Heart right ventricle (tissue), 16 donors: ENCODE measurements at regions not wholly inside any gene's neighbourhood (a gene's known extent, or its start where the extent isn't known, plus 50 kb on each side); places are given as distances from the start of the nearest gene placed in this dataset.
A peak's percentile ranks its signal among the peaks of the same experiment; 100 is the strongest.

ENCODE experiments used
- ATAC-seq, 8 donors: fragments of 200-7000 bp; cut with Tn5 transposase; one replicate each; pipeline ENCODE4 v1.9.1; 2020; ENCODE audit warnings: mild to moderate bottlenecking in 8 of 8, moderate library complexity in 8 of 8, moderate number of reproducible peaks in 1 of 8
- DNase-seq, 2 donors: peaks; one replicate each; pipeline ENCODE4 v3.0.0-alpha.2; 2020
- H3K27ac ChIP-seq, 10 donors: fragments of 200-600 bp; sonication (generic) in 2 of 10; one replicate each; pipeline versions ENCODE4 v1.5.0 to v1.8.0; 2020 to 2022; ENCODE audit warnings: mild to moderate bottlenecking in 3 of 10
- H3K27me3 ChIP-seq, 7 donors: fragments of 200-600 bp; one replicate each; pipeline ENCODE4 v1.8.0; 2021 to 2022; ENCODE audit warnings: mild to moderate bottlenecking in 2 of 7
- H3K36me3 ChIP-seq, 9 donors: fragments of 200-600 bp; sonication (generic) in 1 of 9; one replicate each; pipeline versions ENCODE4 v1.5.0 to v1.8.0; 2020 to 2022; ENCODE audit warnings: mild to moderate bottlenecking in 2 of 9
- H3K4me1 ChIP-seq, 9 donors: fragments of 200-600 bp; sonication (generic) in 1 of 9; one replicate each; pipeline versions ENCODE4 v1.5.0 to v1.8.0; 2020 to 2022; ENCODE audit warnings: mild to moderate bottlenecking in 4 of 9
- H3K4me3 ChIP-seq, 10 donors: fragments of 200-600 bp; sonication (generic) in 2 of 10; one replicate each; pipeline versions ENCODE4 v1.5.0 to v1.8.0; 2020 to 2022; ENCODE audit warnings: mild to moderate bottlenecking in 7 of 10, moderate library complexity in 2 of 10
- H3K9me3 ChIP-seq, 11 donors: fragments of 200-600 bp in 10 of 11; sonication (generic) in 2 of 11; one replicate each; pipeline versions ENCODE4 v1.5.0 to v1.8.0; 2013 to 2022; ENCODE audit warnings: mild to moderate bottlenecking in 2 of 11, control low read depth in 1 of 11, moderate library complexity in 1 of 11
- CTCF ChIP-seq, 9 donors: fragments of 200-600 bp; sonication (generic) in 2 of 9; IDR thresholded peaks; one replicate each; pipeline versions ENCODE4 v1.5.0 to v1.8.0; 2021 to 2022; ENCODE audit warnings: antibody characterized with exemption in 9 of 9, mild to moderate bottlenecking in 5 of 9, moderate library complexity in 1 of 9
- WGBS, 2 donors: extraction: QIAGEN DNeasy Blood & Tissue Kit; methylation state at CpG; one replicate each; pipeline ENCODE4 v1.1.7; 2013; ENCODE audit warnings: inconsistent platforms in 1 of 2; 5-methylcytosine and 5-hydroxymethylcytosine counted together
- intact Hi-C, 10 donors: fragments of 100-400 bp; cut with DNase I; formaldehyde crosslinking; loops; one replicate each; pipeline versions ENCODE4 v1.11.1 to v1.14.2; 2022
- donor health status: Arrhythmogenic right ventricular cardiomyopathy.
- donor health status: ischemic (EF 13 %, LVEDD 7.1; RV severe dilation, severe dysfunction).
- donor health status: healthy with polysubstance abuse.
- donor health status: DM: no; HTN: yes; CAD: no.
- donor health status: DM: no; HTN: no; CAD: no.
- donor health status: ischemic (EF 25% LVEDD 6.9; RV normal size, moderate dysfunction).
- donor health status: ischemic (EF 25% LVEDD 5.7; RV mildly dilated, moderate dysfunction).
- donor health status: healthy.
- donor health status: DM: yes; HTN: yes; CAD: no.
- donor health status: Ischemic cardiomyopathy.
- donor health status: ischemic (EF 35%, LVEDD 5.7; RV mildly dilated, moderate dysfunction).
- donor health status: nonischemic (EF 11% LVEDD 7.7; RV severe dilation, severe dysfunction).
- donor health status: DM: yes; HTN: yes; CAD: no.
- donor health status: PGD.
- donor health status: ischemic (EF 29% LVEDD 5.4; RV normal size, mild dysfunction).
- donor health status: nonischemic (EF 23%, LVEDD 6.1; RV moderate dilation, normal function).

GRCh38 chr3:105988540-105989212 is 119.9 kb upstream of the CBLB start:
- Histone ChIP-seq H3K27ac (no peak overlapping the region), H3K36me3 (no peaks in the 10 kb centered on the region), H3K4me3 (no peak overlapping the region), H3K9me3 (peaks cover 0 to 40% (median 9%) of the 10 kb centered on the region in 11 donors), H3K4me1 (no peaks in the 10 kb centered on the region), H3K27me3 (no peaks in the 10 kb centered on the region)
- no peak for ATAC-seq
- DNase-seq: no peak
- no peak for TF ChIP-seq CTCF (IDR thresholded peaks at IDR 0.05)
- intact Hi-C loops: no loop called here
- 91 to 93% methylated on average over 3 of the region's 3 CpGs for WGBS, 2 donors

GRCh38 chr3:105996781-105997180 is 128.0 kb upstream of the CBLB start:
- WGBS, 2 donors: 84 to 87% methylated on average over 4 of the region's 4 CpGs
- Histone ChIP-seq H3K27ac (peak overlapping the region in 1 of 10 donors; percentile 84), H3K4me1 (peaks cover 0 to 12% (median 0%) of the 10 kb centered on the region in 9 donors), H3K36me3 (no peaks in the 10 kb centered on the region), H3K27me3 (no peaks in the 10 kb centered on the region), H3K9me3 (peaks cover 0 to 41% (median 9%) of the 10 kb centered on the region in 11 donors), H3K4me3 (no peak overlapping the region)
- ATAC-seq (no peak), DNase-seq (no peak)
- intact Hi-C loops: loop anchor here in 1 of 10 donors (5.0 kb wide), 1 partner anchor 721 kb away; no protein-coding TSS in a partner anchor
- TF ChIP-seq CTCF (IDR thresholded peaks at IDR 0.05): no peak

GRCh38 chr3:105997466-105997799 is 128.6 kb upstream of the CBLB start:
- H3K4me3 ChIP-seq: no peak overlapping the region
- H3K36me3 ChIP-seq: no peaks in the 10 kb centered on the region
- peaks cover 0 to 35% (median 6%) of the 10 kb centered on the region in 11 donors for H3K9me3 ChIP-seq
- ATAC-seq: peak in 2 of 8 donors; percentile 7 to 37
- intact Hi-C loops: loop anchor here in 1 of 10 donors (5.0 kb wide), 1 partner anchor 720 kb away; no protein-coding TSS in a partner anchor
- peak overlapping the region in 7 of 10 donors; percentile 7 to 84 (median 33) for H3K27ac ChIP-seq
- no peak for TF ChIP-seq CTCF (IDR thresholded peaks at IDR 0.05)
- DNase-seq: no peak
- H3K27me3 ChIP-seq: no peaks in the 10 kb centered on the region
- WGBS, 2 donors: 82 to 96% methylated on average over 1 of the region's 1 CpG
- peaks cover 0 to 12% (median 0%) of the 10 kb centered on the region in 9 donors for H3K4me1 ChIP-seq

GRCh38 chr3:105997800-105998526 is 129.2 kb upstream of the CBLB start:
- DNase-seq: no peak
- peak; percentile 24 to 93 (median 74) for ATAC-seq
- H3K27me3 ChIP-seq: no peaks in the 10 kb centered on the region
- no peak for TF ChIP-seq CTCF (IDR thresholded peaks at IDR 0.05)
- no peaks in the 10 kb centered on the region for H3K36me3 ChIP-seq
- peak overlapping the region in 7 of 10 donors; percentile 7 to 84 (median 34) for H3K27ac ChIP-seq
- H3K9me3 ChIP-seq: peaks cover 0 to 29% (median under 1%) of the 10 kb centered on the region in 11 donors
- no peak overlapping the region for H3K4me3 ChIP-seq
- 57 to 79% methylated on average over 3 of the region's 3 CpGs for WGBS, 2 donors
- intact Hi-C loops: loop anchor here in 1 of 10 donors (5.0 kb wide), 1 partner anchor 719 kb away; no protein-coding TSS in a partner anchor
- peaks cover 0 to 12% (median 0%) of the 10 kb centered on the region in 9 donors for H3K4me1 ChIP-seq
